ENCODE measurements at regions not wholly inside any gene's neighbourhood (a gene's known extent, or its start where the extent isn't known, plus 50 kb on each side); places are given as distances from the start of the nearest gene placed in this dataset.

DNA sequence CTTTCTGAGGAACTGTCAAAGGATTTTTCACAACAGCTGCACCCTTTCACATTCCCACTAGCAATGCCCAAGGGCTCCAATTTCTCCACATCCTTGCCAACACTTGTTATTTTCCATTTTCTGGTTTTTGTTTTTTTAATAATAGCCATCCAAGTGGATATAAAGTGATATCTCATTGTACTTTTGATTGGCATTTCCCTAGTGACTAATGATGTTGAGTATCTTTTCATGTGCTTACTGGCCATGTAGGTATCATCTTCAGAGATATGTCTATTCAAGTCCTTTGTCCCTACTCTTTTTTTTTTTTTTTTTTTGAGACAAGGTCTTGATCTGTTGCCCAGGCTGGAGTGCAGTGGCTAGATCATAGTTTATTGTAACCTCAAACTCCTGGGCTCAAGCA is 115.8 kb upstream of the HAND1 start:
- TF ChIP-seq EZH2 (IDR thresholded peaks at IDR 0.05; ENCODE audit: low read depth, low read length, severe bottlenecking) = no peak
- TF ChIP-seq GTF2F1 (IDR thresholded peaks at IDR 0.05; ENCODE audit: borderline replicate concordance, low read depth, low read length) = no peak
- TF ChIP-seq TAF1 (IDR thresholded peaks at IDR 0.05; ENCODE audit: low read depth, low read length) = no peak
- no peak for TF ChIP-seq POLR2A (IDR thresholded peaks at IDR 0.05; ENCODE audit: control extremely low read depth in 1 of 2, low read depth in 2 of 2, low read length in 2 of 2)
- no peak for TF ChIP-seq GABPA (IDR thresholded peaks at IDR 0.05; ENCODE audit: borderline replicate concordance, insufficient read depth, low read length)
- TF ChIP-seq CBX5 (IDR thresholded peaks at IDR 0.05; ENCODE audit: low read depth, low read length) = no peak
- TF ChIP-seq, protein P1, sequence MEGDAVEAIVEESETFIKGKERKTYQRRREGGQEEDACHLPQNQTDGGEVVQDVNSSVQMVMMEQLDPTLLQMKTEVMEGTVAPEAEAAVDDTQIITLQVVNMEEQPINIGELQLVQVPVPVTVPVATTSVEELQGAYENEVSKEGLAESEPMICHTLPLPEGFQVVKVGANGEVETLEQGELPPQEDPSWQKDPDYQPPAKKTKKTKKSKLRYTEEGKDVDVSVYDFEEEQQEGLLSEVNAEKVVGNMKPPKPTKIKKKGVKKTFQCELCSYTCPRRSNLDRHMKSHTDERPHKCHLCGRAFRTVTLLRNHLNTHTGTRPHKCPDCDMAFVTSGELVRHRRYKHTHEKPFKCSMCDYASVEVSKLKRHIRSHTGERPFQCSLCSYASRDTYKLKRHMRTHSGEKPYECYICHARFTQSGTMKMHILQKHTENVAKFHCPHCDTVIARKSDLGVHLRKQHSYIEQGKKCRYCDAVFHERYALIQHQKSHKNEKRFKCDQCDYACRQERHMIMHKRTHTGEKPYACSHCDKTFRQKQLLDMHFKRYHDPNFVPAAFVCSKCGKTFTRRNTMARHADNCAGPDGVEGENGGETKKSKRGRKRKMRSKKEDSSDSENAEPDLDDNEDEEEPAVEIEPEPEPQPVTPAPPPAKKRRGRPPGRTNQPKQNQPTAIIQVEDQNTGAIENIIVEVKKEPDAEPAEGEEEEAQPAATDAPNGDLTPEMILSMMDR (IDR thresholded peaks at IDR 0.05; ENCODE audit: control extremely low read depth in 1 of 3, insufficient read depth in 1 of 3, low read depth in 1 of 3, low read length in 3 of 3) = no peak
